ENCODE measurements at regions not wholly inside any gene's neighbourhood (a gene's known extent, or its start where the extent isn't known, plus 50 kb on each side); places are given as distances from the start of the nearest gene placed in this dataset.
A peak's percentile ranks its signal among the peaks of the same experiment; 100 is the strongest.

DNA sequence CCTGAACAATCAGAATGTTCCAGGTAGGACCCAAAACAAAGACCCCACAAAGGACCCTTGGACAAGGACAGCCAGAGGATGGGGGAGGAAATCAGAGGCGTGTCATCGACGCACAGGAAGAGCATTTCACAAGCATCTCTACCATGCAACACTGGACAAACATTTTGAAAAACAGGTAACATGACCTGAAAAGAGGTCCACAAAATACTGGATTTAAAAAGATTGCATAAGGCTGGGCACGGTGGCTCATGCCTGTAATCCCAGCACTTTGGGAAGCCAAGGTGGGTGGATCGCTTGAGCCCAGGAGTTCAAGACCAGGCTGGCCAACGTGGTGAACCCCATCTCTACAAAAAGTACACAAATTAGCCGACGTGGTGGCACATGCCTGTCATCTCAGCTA is 60.5 kb upstream of the RNF32 start:
- no peak overlapping the region for H3K27ac ChIP-seq
- 58% methylated on average over 8 of the region's 8 CpGs for WGBS (ENCODE audit: missing lambda C conversion rate)
- ChIA-PET CTCF (no interaction called here), POLR2A (no interaction called here)
- DNase-seq (ENCODE audit: low read depth in 1 of 2, low spot score in 1 of 2) (no peak), FAIRE-seq (no peak), ATAC-seq (no peak)
- H3K9me3 ChIP-seq, result 0 out of 3 replicates have a peak, but pooled peaks cover under 1% of the 10 kb centered on the region
- no peak overlapping the region for H3K4me2 ChIP-seq
- no peak overlapping the region for H3K4me3 ChIP-seq
- H3K4me1 ChIP-seq, result no peaks in the 10 kb centered on the region
- TF ChIP-seq ESRRA (IDR thresholded peaks at IDR 0.05; ENCODE audit: borderline replicate concordance, low read length), result no peak
- TF ChIP-seq, protein P1, sequence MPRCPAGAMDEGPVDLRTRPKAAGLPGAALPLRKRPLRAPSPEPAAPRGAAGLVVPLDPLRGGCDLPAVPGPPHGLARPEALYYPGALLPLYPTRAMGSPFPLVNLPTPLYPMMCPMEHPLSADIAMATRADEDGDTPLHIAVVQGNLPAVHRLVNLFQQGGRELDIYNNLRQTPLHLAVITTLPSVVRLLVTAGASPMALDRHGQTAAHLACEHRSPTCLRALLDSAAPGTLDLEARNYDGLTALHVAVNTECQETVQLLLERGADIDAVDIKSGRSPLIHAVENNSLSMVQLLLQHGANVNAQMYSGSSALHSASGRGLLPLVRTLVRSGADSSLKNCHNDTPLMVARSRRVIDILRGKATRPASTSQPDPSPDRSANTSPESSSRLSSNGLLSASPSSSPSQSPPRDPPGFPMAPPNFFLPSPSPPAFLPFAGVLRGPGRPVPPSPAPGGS (IDR thresholded peaks at IDR 0.05), result no peak
- TF ChIP-seq CHD4 (IDR thresholded peaks at IDR 0.05; ENCODE audit: borderline replicate concordance), result no peak
- no peak for TF ChIP-seq BHLHE40 (IDR thresholded peaks at IDR 0.05; ENCODE audit: low read depth, low read length)
- no peak for TF ChIP-seq JUNB (IDR thresholded peaks at IDR 0.05)
- TF ChIP-seq, protein P2, sequence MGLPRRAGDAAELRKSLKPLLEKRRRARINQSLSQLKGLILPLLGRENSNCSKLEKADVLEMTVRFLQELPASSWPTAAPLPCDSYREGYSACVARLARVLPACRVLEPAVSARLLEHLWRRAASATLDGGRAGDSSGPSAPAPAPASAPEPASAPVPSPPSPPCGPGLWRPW (IDR thresholded peaks at IDR 0.05), result no peak
- TF ChIP-seq ZSCAN20 (CRISPR knock-in tag; IDR thresholded peaks at IDR 0.05), result no peak

- Histone ChIP-seq H3K4me2 (no peak overlapping the region), H3K27ac (no peak overlapping the region), H3K4me1 (no peaks in the 10 kb centered on the region), H3K4me3 (no peak overlapping the region), H3K9me3 (peaks cover 4% of the 10 kb centered on the region; the same call in 2 of the 3 replicates)
- 51% methylated on average over 7 of the region's 8 CpGs for WGBS (ENCODE audit: missing lambda C conversion rate)
- ATAC-seq, result no peak
- ChIA-PET CTCF (no interaction called here), POLR2A (no interaction called here)
- no peak for TF ChIP-seq CEBPB (IDR thresholded peaks at IDR 0.05)
- no peak for TF ChIP-seq POLR2A (IDR thresholded peaks at IDR 0.05; ENCODE audit: low read length)
- no peak for TF ChIP-seq ZC3H11A (IDR thresholded peaks at IDR 0.05)
- no peak for TF ChIP-seq KDM1A (IDR thresholded peaks at IDR 0.05; ENCODE audit: low read depth)
- no peak for TF ChIP-seq EHMT2 (IDR thresholded peaks at IDR 0.05; ENCODE audit: low read depth)
- TF ChIP-seq, protein P3, sequence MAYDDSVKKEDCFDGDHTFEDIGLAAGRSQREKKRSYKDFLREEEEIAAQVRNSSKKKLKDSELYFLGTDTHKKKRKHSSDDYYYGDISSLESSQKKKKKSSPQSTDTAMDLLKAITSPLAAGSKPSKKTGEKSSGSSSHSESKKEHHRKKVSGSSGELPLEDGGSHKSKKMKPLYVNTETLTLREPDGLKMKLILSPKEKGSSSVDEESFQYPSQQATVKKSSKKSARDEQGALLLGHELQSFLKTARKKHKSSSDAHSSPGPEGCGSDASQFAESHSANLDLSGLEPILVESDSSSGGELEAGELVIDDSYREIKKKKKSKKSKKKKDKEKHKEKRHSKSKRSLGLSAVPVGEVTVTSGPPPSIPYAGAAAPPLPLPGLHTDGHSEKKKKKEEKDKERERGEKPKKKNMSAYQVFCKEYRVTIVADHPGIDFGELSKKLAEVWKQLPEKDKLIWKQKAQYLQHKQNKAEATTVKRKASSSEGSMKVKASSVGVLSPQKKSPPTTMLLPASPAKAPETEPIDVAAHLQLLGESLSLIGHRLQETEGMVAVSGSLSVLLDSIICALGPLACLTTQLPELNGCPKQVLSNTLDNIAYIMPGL (CRISPR knock-in tag; IDR thresholded peaks at IDR 0.05; ENCODE audit: borderline replicate concordance), result no peak
- no peak for TF ChIP-seq HOXA7 (CRISPR knock-in tag; IDR thresholded peaks at IDR 0.05)
- TF ChIP-seq ATOH8 (CRISPR knock-in tag; IDR thresholded peaks at IDR 0.05; ENCODE audit: low read depth), result no peak
- no peak for TF ChIP-seq MAX (IDR thresholded peaks at IDR 0.05)
- no peak for FAIRE-seq
- no peak for DNase-seq (ENCODE audit: low read depth in 1 of 2, low spot score in 1 of 2)
These were observed 61.0 kb upstream of the RNF32 start for GRCh38 chr7:156579566-156579965.

- TF ChIP-seq EP300 (IDR thresholded peaks at IDR 0.05) (no peak), RNF2 (IDR thresholded peaks at IDR 0.05; ENCODE audit: borderline replicate concordance, low read depth) (no peak), TP53 (CRISPR knock-in tag; IDR thresholded peaks at IDR 0.05) (no peak)
- TF ChIP-seq, protein P2 (IDR thresholded peaks at IDR 0.05), result no peak
- CTCF ChIA-PET, result no interaction called here
These were observed 61.6 kb upstream of the RNF32 start for GRCh38 chr7:156578978-156579430.

More at GRCh38 chr7:156578978-156579430, 61.6 kb upstream of the RNF32 start:
- Histone ChIP-seq H3K9me3 (peaks cover 10% of the 10 kb centered on the region; the same call in 2 of the 3 replicates), H3K4me3 (no peak overlapping the region), H3K27ac (no peak overlapping the region), H3K4me1 (no peaks in the 10 kb centered on the region), H3K4me2 (no peak overlapping the region)
- POLR2A ChIA-PET, result no interaction called here
- WGBS (ENCODE audit: missing lambda C conversion rate), result 57% methylated on average over 6 of the region's 8 CpGs
- peak in 1 of 2 experiments; percentile 22; a peak in 2 of 6 replicates for ATAC-seq
- FAIRE-seq, result no peak
- no peak for DNase-seq (ENCODE audit: low read depth in 1 of 2, low spot score in 1 of 2)
